ENCODE measurements at regions not wholly inside any gene's neighbourhood (a gene's known extent, or its start where the extent isn't known, plus 50 kb on each side); places are given as distances from the start of the nearest gene placed in this dataset.

GRCh38 chr1:188672153-188672552 lies 1805.5 kb downstream of the BRINP3 start:
- no peak for DNase-seq (ENCODE audit: low read depth)
- no peak for TF ChIP-seq CTCF (conservative IDR thresholded peaks at IDR 0.05; ENCODE audit: low read depth, low read length)
- H3K4me3 ChIP-seq (ENCODE audit: low read length): no peak overlapping the region

GRCh38 chr1:188689542-188689941 lies 1788.1 kb downstream of the BRINP3 start:
- no peak for DNase-seq (ENCODE audit: low read depth)
- no peak overlapping the region for H3K4me3 ChIP-seq (ENCODE audit: low read length)
- no peak for TF ChIP-seq CTCF (conservative IDR thresholded peaks at IDR 0.05; ENCODE audit: low read depth, low read length)

- H3K4me3 ChIP-seq (ENCODE audit: low read length): no peak overlapping the region
- no peak for DNase-seq (ENCODE audit: low read depth)
- TF ChIP-seq CTCF (conservative IDR thresholded peaks at IDR 0.05; ENCODE audit: low read depth, low read length): no peak
These were observed 1777.5 kb downstream of the BRINP3 start for GRCh38 chr1:188700116-188700515.

- no peak overlapping the region for H3K4me3 ChIP-seq (ENCODE audit: low read length)
- peak; percentile 10 for TF ChIP-seq CTCF (conservative IDR thresholded peaks at IDR 0.05; ENCODE audit: low read depth, low read length)
- DNase-seq (ENCODE audit: low read depth): peak; percentile 10
These were observed 1770.9 kb downstream of the BRINP3 start for GRCh38 chr1:188706742-188707141.

- no peak overlapping the region for H3K4me3 ChIP-seq (ENCODE audit: low read length)
- no peak for TF ChIP-seq CTCF (conservative IDR thresholded peaks at IDR 0.05; ENCODE audit: low read depth, low read length)
- DNase-seq (ENCODE audit: low read depth): no peak
These were observed 1768.7 kb downstream of the BRINP3 start for GRCh38 chr1:188708795-188709535.

- DNase-seq (ENCODE audit: low read depth): no peak
- TF ChIP-seq CTCF (conservative IDR thresholded peaks at IDR 0.05; ENCODE audit: low read depth, low read length): peak; percentile 25
These were observed 1762.1 kb downstream of the BRINP3 start for GRCh38 chr1:188715566-188715965.

GRCh38 chr1:188719735-188720134 lies 1757.9 kb downstream of the BRINP3 start:
- H3K4me3 ChIP-seq (ENCODE audit: low read length): no peak overlapping the region
- TF ChIP-seq CTCF (conservative IDR thresholded peaks at IDR 0.05; ENCODE audit: low read depth, low read length): no peak
- DNase-seq (ENCODE audit: low read depth): no peak

More at GRCh38 chr1:188715566-188715965, 1762.1 kb downstream of the BRINP3 start:
- no peak overlapping the region for H3K4me3 ChIP-seq (ENCODE audit: low read length)

Data from retinal pigment epithelial cell (primary cell).